ENCODE measurements at regions not wholly inside any gene's neighbourhood (a gene's known extent, or its start where the extent isn't known, plus 50 kb on each side); places are given as distances from the start of the nearest gene placed in this dataset.
A peak's percentile ranks its signal among the peaks of the same experiment; 100 is the strongest.

DNA sequence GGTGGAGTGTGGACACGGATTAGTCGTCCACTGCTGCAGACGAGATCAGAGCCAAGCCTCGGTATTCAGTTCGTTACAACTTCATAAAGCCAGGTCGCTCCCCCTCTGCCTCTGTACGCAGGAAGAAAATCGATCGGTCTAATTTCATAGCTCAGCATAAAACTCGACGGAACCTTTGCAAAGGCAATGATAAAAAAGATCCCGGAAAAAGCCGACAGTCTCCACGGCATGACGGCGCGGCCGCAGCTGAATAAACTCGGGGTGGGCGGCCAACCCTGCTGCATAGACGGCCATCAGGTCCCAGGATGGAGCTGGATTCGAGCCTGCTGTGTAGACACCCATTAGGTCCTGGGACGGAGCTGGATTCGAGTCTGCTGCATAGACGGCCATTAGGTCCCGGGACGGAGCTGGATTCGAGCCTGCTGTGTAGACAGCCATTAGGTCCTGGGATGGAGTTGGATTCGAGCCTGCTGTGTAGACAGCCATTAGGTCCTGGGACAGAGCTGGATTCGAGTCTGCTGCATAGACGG lies 113.8 kb upstream of the PPP2R3B start:
- CTCF ChIA-PET = no interaction called here
- H3K9ac ChIP-seq = no peak overlapping the region

GRCh38 chrX:506341-506740 lies 119.6 kb upstream of the PPP2R3B start:
- H3K4me3 ChIP-seq (ENCODE audit: low read depth in 2 of 2, low read length in 1 of 2) = no peak overlapping the region
- no peak overlapping the region for H3K27ac ChIP-seq (ENCODE audit: low read depth in 2 of 2, low read length in 1 of 2)
- peaks cover 3% of the 10 kb centered on the region for H3F3A ChIP-seq (replicated peaks; ENCODE audit: insufficient read depth)
- no peaks in the 10 kb centered on the region for H4K20me1 ChIP-seq (ENCODE audit: insufficient read depth)
- no peaks in the 10 kb centered on the region; the same call in 1 of the 2 replicates for H3K27me3 ChIP-seq (ENCODE audit: insufficient read depth)
- H3K79me2 ChIP-seq (ENCODE audit: insufficient read depth) = no peaks in the 10 kb centered on the region
- H3K9ac ChIP-seq = no peak overlapping the region
- no peaks in the 10 kb centered on the region for H3K9me2 ChIP-seq
- TF ChIP-seq, protein P1, sequence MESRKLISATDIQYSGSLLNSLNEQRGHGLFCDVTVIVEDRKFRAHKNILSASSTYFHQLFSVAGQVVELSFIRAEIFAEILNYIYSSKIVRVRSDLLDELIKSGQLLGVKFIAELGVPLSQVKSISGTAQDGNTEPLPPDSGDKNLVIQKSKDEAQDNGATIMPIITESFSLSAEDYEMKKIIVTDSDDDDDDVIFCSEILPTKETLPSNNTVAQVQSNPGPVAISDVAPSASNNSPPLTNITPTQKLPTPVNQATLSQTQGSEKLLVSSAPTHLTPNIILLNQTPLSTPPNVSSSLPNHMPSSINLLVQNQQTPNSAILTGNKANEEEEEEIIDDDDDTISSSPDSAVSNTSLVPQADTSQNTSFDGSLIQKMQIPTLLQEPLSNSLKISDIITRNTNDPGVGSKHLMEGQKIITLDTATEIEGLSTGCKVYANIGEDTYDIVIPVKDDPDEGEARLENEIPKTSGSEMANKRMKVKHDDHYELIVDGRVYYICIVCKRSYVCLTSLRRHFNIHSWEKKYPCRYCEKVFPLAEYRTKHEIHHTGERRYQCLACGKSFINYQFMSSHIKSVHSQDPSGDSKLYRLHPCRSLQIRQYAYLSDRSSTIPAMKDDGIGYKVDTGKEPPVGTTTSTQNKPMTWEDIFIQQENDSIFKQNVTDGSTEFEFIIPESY (IDR thresholded peaks at IDR 0.05; ENCODE audit: borderline replicate concordance, low read depth) = no peak
- TF ChIP-seq, protein P2, sequence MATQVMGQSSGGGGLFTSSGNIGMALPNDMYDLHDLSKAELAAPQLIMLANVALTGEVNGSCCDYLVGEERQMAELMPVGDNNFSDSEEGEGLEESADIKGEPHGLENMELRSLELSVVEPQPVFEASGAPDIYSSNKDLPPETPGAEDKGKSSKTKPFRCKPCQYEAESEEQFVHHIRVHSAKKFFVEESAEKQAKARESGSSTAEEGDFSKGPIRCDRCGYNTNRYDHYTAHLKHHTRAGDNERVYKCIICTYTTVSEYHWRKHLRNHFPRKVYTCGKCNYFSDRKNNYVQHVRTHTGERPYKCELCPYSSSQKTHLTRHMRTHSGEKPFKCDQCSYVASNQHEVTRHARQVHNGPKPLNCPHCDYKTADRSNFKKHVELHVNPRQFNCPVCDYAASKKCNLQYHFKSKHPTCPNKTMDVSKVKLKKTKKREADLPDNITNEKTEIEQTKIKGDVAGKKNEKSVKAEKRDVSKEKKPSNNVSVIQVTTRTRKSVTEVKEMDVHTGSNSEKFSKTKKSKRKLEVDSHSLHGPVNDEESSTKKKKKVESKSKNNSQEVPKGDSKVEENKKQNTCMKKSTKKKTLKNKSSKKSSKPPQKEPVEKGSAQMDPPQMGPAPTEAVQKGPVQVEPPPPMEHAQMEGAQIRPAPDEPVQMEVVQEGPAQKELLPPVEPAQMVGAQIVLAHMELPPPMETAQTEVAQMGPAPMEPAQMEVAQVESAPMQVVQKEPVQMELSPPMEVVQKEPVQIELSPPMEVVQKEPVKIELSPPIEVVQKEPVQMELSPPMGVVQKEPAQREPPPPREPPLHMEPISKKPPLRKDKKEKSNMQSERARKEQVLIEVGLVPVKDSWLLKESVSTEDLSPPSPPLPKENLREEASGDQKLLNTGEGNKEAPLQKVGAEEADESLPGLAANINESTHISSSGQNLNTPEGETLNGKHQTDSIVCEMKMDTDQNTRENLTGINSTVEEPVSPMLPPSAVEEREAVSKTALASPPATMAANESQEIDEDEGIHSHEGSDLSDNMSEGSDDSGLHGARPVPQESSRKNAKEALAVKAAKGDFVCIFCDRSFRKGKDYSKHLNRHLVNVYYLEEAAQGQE (IDR thresholded peaks at IDR 0.05; ENCODE audit: low read depth, low read length) = no peak
- no peak for TF ChIP-seq GATA2 (CRISPR knock-in tag; IDR thresholded peaks at IDR 0.05)
- TF ChIP-seq, protein P3, sequence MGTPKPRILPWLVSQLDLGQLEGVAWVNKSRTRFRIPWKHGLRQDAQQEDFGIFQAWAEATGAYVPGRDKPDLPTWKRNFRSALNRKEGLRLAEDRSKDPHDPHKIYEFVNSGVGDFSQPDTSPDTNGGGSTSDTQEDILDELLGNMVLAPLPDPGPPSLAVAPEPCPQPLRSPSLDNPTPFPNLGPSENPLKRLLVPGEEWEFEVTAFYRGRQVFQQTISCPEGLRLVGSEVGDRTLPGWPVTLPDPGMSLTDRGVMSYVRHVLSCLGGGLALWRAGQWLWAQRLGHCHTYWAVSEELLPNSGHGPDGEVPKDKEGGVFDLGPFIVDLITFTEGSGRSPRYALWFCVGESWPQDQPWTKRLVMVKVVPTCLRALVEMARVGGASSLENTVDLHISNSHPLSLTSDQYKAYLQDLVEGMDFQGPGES (IDR thresholded peaks at IDR 0.05; ENCODE audit: low read depth, low read length) = no peak
- TF ChIP-seq RCOR1 (IDR thresholded peaks at IDR 0.05; ENCODE audit: low read length) = no peak
- TF ChIP-seq JUND (IDR thresholded peaks at IDR 0.05) = no peak
- 6% methylated on average over 8 of the region's 8 CpGs for WGBS (ENCODE audit: low lambda C conversion rate)
- ChIA-PET CTCF (no interaction called here), POLR2A (no interaction called here)
- no peak for DNase-seq
- H2AFZ ChIP-seq (ENCODE audit: low read depth) = no peak overlapping the region
- no peak overlapping the region for H3K4me2 ChIP-seq
- no peaks in the 10 kb centered on the region for H3K36me3 ChIP-seq (replicated peaks in 1 of 2; ENCODE audit: control insufficient read depth in 1 of 2, insufficient read depth in 2 of 2, low read length in 1 of 2)
- no peaks in the 10 kb centered on the region for H3K4me1 ChIP-seq (ENCODE audit: control insufficient read depth in 1 of 2, insufficient read depth in 2 of 2, low read depth in 1 of 2, low read length in 1 of 2)
- H3K9me3 ChIP-seq = no peaks in the 10 kb centered on the region

More for the DNA sequence above, 113.8 kb upstream of the PPP2R3B start:
- 51% methylated on average over 21 of the region's 31 CpGs for WGBS (ENCODE audit: low lambda C conversion rate)
- no peaks in the 10 kb centered on the region for H3K4me1 ChIP-seq (ENCODE audit: control insufficient read depth in 1 of 2, insufficient read depth in 2 of 2, low read depth in 1 of 2, low read length in 1 of 2)
- H3K9me3 ChIP-seq = no peaks in the 10 kb centered on the region
- peaks cover 32% of the 10 kb centered on the region; the same call in 1 of the 2 replicates for H3K27me3 ChIP-seq (ENCODE audit: insufficient read depth)
- H3K36me3 ChIP-seq (replicated peaks in 1 of 2; ENCODE audit: control insufficient read depth in 1 of 2, insufficient read depth in 2 of 2, low read length in 1 of 2) = no peaks in the 10 kb centered on the region
- TF ChIP-seq FOXM1 (IDR thresholded peaks at IDR 0.05; ENCODE audit: low read depth) (no peak), CHD2 (IDR thresholded peaks at IDR 0.05; ENCODE audit: low read length, partially characterized antibody) (no peak), RAD21 (IDR thresholded peaks at IDR 0.05; ENCODE audit: low read length) (no peak), USF2 (IDR thresholded peaks at IDR 0.05; ENCODE audit: borderline replicate concordance, low read depth, low read length) (no peak), SMC3 (IDR thresholded peaks at IDR 0.05; ENCODE audit: low read depth, low read length) (no peak), YY1 (IDR thresholded peaks at IDR 0.05; ENCODE audit: low read depth) (no peak), TAF1 (IDR thresholded peaks at IDR 0.05; ENCODE audit: borderline replicate concordance, low read depth, low read length) (no peak), RXRA (IDR thresholded peaks at IDR 0.05; ENCODE audit: borderline replicate concordance, low read depth) (no peak), NFIC (IDR thresholded peaks at IDR 0.05; ENCODE audit: borderline replicate concordance) (no peak), NRF1 (IDR thresholded peaks at IDR 0.05; ENCODE audit: low read depth, low read length) (no peak), TEAD4 (IDR thresholded peaks at IDR 0.05; ENCODE audit: borderline replicate concordance, insufficient read depth) (no peak), JUND (IDR thresholded peaks at IDR 0.05) (no peak)
- TF ChIP-seq, protein P4, sequence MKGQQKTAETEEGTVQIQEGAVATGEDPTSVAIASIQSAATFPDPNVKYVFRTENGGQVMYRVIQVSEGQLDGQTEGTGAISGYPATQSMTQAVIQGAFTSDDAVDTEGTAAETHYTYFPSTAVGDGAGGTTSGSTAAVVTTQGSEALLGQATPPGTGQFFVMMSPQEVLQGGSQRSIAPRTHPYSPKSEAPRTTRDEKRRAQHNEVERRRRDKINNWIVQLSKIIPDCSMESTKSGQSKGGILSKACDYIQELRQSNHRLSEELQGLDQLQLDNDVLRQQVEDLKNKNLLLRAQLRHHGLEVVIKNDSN (IDR thresholded peaks at IDR 0.05; ENCODE audit: borderline replicate concordance, low read depth) = no peak
- peaks cover 3% of the 10 kb centered on the region for H3F3A ChIP-seq (replicated peaks; ENCODE audit: insufficient read depth)
- no peaks in the 10 kb centered on the region for H3K79me2 ChIP-seq (ENCODE audit: insufficient read depth)
- H3K9me2 ChIP-seq = no peaks in the 10 kb centered on the region
- no peak overlapping the region for H2AFZ ChIP-seq (ENCODE audit: low read depth)
- POLR2A ChIA-PET = no interaction called here
- H3K4me2 ChIP-seq = 0 out of 2 replicates have a peak overlapping the region, but pooled peaks have one; percentile 44
- H4K20me1 ChIP-seq (ENCODE audit: insufficient read depth) = no peaks in the 10 kb centered on the region
- DNase-seq = no peak
- no peak overlapping the region for H3K27ac ChIP-seq (ENCODE audit: low read depth in 2 of 2, low read length in 1 of 2)
- no peak overlapping the region for H3K4me3 ChIP-seq (ENCODE audit: low read depth in 2 of 2, low read length in 1 of 2)
